ENCODE measurements at regions not wholly inside any gene's neighbourhood (a gene's known extent, or its start where the extent isn't known, plus 50 kb on each side); places are given as distances from the start of the nearest gene placed in this dataset.

- TF ChIP-seq EZH2phosphoT487 (IDR thresholded peaks at IDR 0.05; ENCODE audit: borderline replicate concordance, low read length) (no peak), CTCF (IDR thresholded peaks at IDR 0.05; ENCODE audit: low read depth, low read length, poor library complexity, severe bottlenecking) (no peak)
Observed at GRCh38 chr5:7179364-7179763, 216.6 kb upstream of the ADCY2 start.
